Activated CD4-positive, alpha-beta T cell treated with anti-CD3 and anti-CD28 coated beads, Interleukin-2, amount 10 ng/mL, durations not matched to agents 7 days and 5 days (primary cell): ENCODE measurements at regions not wholly inside any gene's neighbourhood (a gene's known extent, or its start where the extent isn't known, plus 50 kb on each side); places are given as distances from the start of the nearest gene placed in this dataset.
"Not testable (repeated sequence)": the region's sequence is repeated elsewhere in the genome, so short reads cannot be mapped to it uniquely, and the experiment has no call there.

Source experiments
- CTCF ChIA-PET: fragments of 350-600 bp; sonication (Branson Sonifier 250); formaldehyde crosslinking; loops from one replicate; lab custom pipeline; 2021; ENCODE audit warnings: antibody characterized with exemption; lab: Charles Lee
- POLR2A ChIA-PET: fragments of 350-600 bp; sonication (Branson Sonifier 250); formaldehyde crosslinking; loops from one replicate; lab custom pipeline; 2021; ENCODE audit warnings: antibody characterized with exemption; lab: Charles Lee
- DNase-seq: peaks from one replicate; pipeline ENCODE4 v3.0.0-alpha.2; 2020
- H3K27ac Mint-ChIP-seq: one replicate; pipeline ENCODE4 v1.8.0; 2021; ENCODE audit warnings: mild to moderate bottlenecking, moderate library complexity, mixed read lengths
- H3K27me3 Mint-ChIP-seq: one replicate; pipeline ENCODE4 v1.8.0; 2021; ENCODE audit warnings: mixed read lengths
- H3K36me3 Mint-ChIP-seq: one replicate; pipeline ENCODE4 v1.8.0; 2021; ENCODE audit warnings: low read depth, mixed read lengths
- H3K4me1 Mint-ChIP-seq: one replicate; pipeline ENCODE4 v1.8.0; 2021; ENCODE audit warnings: mixed read lengths
- H3K4me3 Mint-ChIP-seq: one replicate; pipeline ENCODE4 v1.8.0; 2021; ENCODE audit warnings: mild to moderate bottlenecking, moderate library complexity, mixed read lengths
- H3K9me3 Mint-ChIP-seq: one replicate; pipeline ENCODE4 v1.8.0; 2021; ENCODE audit warnings: mixed read lengths

GRCh38 chr2:120631724-120632123 is 103.9 kb upstream of the GLI2 start:
- Mint-ChIP-seq H3K27ac (no peak overlapping the region), H3K4me1 (no peaks in the 10 kb centered on the region), H3K36me3 (no peaks in the 10 kb centered on the region), H3K27me3 (peaks cover 4% of the 10 kb centered on the region), H3K9me3 (no peaks in the 10 kb centered on the region), H3K4me3 (no peak overlapping the region)
- no peak for DNase-seq
- ChIA-PET POLR2A (no interaction called here), CTCF (no interaction called here)

GRCh38 chr2:120632796-120633646 is 102.6 kb upstream of the GLI2 start:
- no peaks in the 10 kb centered on the region for H3K4me1 Mint-ChIP-seq
- no peak for DNase-seq
- H3K27ac Mint-ChIP-seq, result no peak overlapping the region
- ChIA-PET CTCF (no interaction called here), POLR2A (no interaction called here)
- no peaks in the 10 kb centered on the region for H3K36me3 Mint-ChIP-seq
- H3K4me3 Mint-ChIP-seq, result no peak overlapping the region
- H3K27me3 Mint-ChIP-seq, result peaks cover 3% of the 10 kb centered on the region
- H3K9me3 Mint-ChIP-seq, result no peaks in the 10 kb centered on the region

- Mint-ChIP-seq H3K27ac (no peak overlapping the region), H3K4me1 (no peaks in the 10 kb centered on the region), H3K9me3 (no peaks in the 10 kb centered on the region), H3K27me3 (no peaks in the 10 kb centered on the region), H3K4me3 (no peak overlapping the region), H3K36me3 (no peaks in the 10 kb centered on the region)
- CTCF ChIA-PET, result no interaction called here
- no peak for DNase-seq
- POLR2A ChIA-PET, result no interaction called here
Measured at GRCh38 chr2:120634533-120634932, 101.1 kb upstream of the GLI2 start.

GRCh38 chr2:120635146-120635545 is 100.5 kb upstream of the GLI2 start:
- H3K4me3 Mint-ChIP-seq, result no peak overlapping the region
- H3K4me1 Mint-ChIP-seq, result no peaks in the 10 kb centered on the region
- H3K9me3 Mint-ChIP-seq, result no peaks in the 10 kb centered on the region
- POLR2A ChIA-PET, result no interaction called here
- no peaks in the 10 kb centered on the region for H3K27me3 Mint-ChIP-seq
- DNase-seq, result no peak
- no peaks in the 10 kb centered on the region for H3K36me3 Mint-ChIP-seq
- no peak overlapping the region for H3K27ac Mint-ChIP-seq
- CTCF ChIA-PET, result no interaction called here

- Mint-ChIP-seq H3K27ac (no peak overlapping the region), H3K4me1 (no peaks in the 10 kb centered on the region), H3K27me3 (peaks cover 3% of the 10 kb centered on the region), H3K9me3 (no peaks in the 10 kb centered on the region), H3K4me3 (no peak overlapping the region), H3K36me3 (no peaks in the 10 kb centered on the region)
- no peak for DNase-seq
- CTCF ChIA-PET, result no interaction called here
- POLR2A ChIA-PET, result no interaction called here
Measured at GRCh38 chr2:120637847-120638246, 97.8 kb upstream of the GLI2 start.

- Mint-ChIP-seq H3K4me3 (no peak overlapping the region), H3K27me3 (peaks cover 3% of the 10 kb centered on the region)
- POLR2A ChIA-PET, result no interaction called here
Measured at GRCh38 chr2:120638450-120638849, 97.2 kb upstream of the GLI2 start.

GRCh38 chr2:120641366-120641771 is 94.3 kb upstream of the GLI2 start:
- no peaks in the 10 kb centered on the region for H3K4me1 Mint-ChIP-seq
- H3K9me3 Mint-ChIP-seq, result no peaks in the 10 kb centered on the region
- no peak overlapping the region for H3K27ac Mint-ChIP-seq

More at GRCh38 chr2:120638450-120638849, 97.2 kb upstream of the GLI2 start:
- Mint-ChIP-seq H3K4me1 (no peaks in the 10 kb centered on the region), H3K27ac (no peak overlapping the region), H3K36me3 (no peaks in the 10 kb centered on the region), H3K9me3 (no peaks in the 10 kb centered on the region)
- CTCF ChIA-PET, result no interaction called here
- DNase-seq, result no peak

GRCh38 chr2:120642646-120643045 is 93.0 kb upstream of the GLI2 start:
- ChIA-PET POLR2A (no interaction called here), CTCF (no interaction called here)
- Mint-ChIP-seq H3K9me3 (no peaks in the 10 kb centered on the region), H3K4me1 (no peaks in the 10 kb centered on the region), H3K36me3 (no peaks in the 10 kb centered on the region), H3K4me3 (no peak overlapping the region), H3K27me3 (peaks cover 6% of the 10 kb centered on the region), H3K27ac (no peak overlapping the region)
- no peak for DNase-seq

More at GRCh38 chr2:120641366-120641771, 94.3 kb upstream of the GLI2 start:
- no peak for DNase-seq
- ChIA-PET CTCF (no interaction called here), POLR2A (no interaction called here)
- no peak overlapping the region for H3K4me3 Mint-ChIP-seq
- no peaks in the 10 kb centered on the region for H3K36me3 Mint-ChIP-seq
- H3K27me3 Mint-ChIP-seq, result peaks cover 3% of the 10 kb centered on the region

GRCh38 chr2:120646994-120647393 is 88.7 kb upstream of the GLI2 start:
- Mint-ChIP-seq H3K4me3 (no peak overlapping the region), H3K27me3 (peaks cover 5% of the 10 kb centered on the region), H3K27ac (no peak overlapping the region), H3K4me1 (no peaks in the 10 kb centered on the region), H3K9me3 (peaks cover 12% of the 10 kb centered on the region), H3K36me3 (no peaks in the 10 kb centered on the region)
- no peak for DNase-seq
- ChIA-PET POLR2A (no interaction called here), CTCF (no interaction called here)

GRCh38 chr2:120647487-120647886 is 88.2 kb upstream of the GLI2 start:
- H3K27me3 Mint-ChIP-seq, result peaks cover 5% of the 10 kb centered on the region
- H3K4me1 Mint-ChIP-seq, result no peaks in the 10 kb centered on the region
- H3K4me3 Mint-ChIP-seq, result no peak overlapping the region
- no peak for DNase-seq
- H3K36me3 Mint-ChIP-seq, result no peaks in the 10 kb centered on the region
- POLR2A ChIA-PET, result no interaction called here
- CTCF ChIA-PET, result no interaction called here
- H3K9me3 Mint-ChIP-seq, result peaks cover 12% of the 10 kb centered on the region
- no peak overlapping the region for H3K27ac Mint-ChIP-seq

GRCh38 chr2:120649381-120649780 is 86.3 kb upstream of the GLI2 start:
- H3K36me3 Mint-ChIP-seq, H3K27me3 Mint-ChIP-seq, POLR2A ChIA-PET, DNase-seq, H3K27ac Mint-ChIP-seq, H3K4me1 Mint-ChIP-seq, CTCF ChIA-PET, H3K4me3 Mint-ChIP-seq: not testable (repeated sequence)
- peaks cover 17% of the 10 kb centered on the region for H3K9me3 Mint-ChIP-seq

- no peaks in the 10 kb centered on the region for H3K4me1 Mint-ChIP-seq
- H3K4me3 Mint-ChIP-seq, result no peak overlapping the region
- ChIA-PET POLR2A (no interaction called here), CTCF (interaction anchor here (0.7 kb wide), 1 partner anchor 8 kb away, joined by 3 read pairs; no protein-coding TSS in a partner anchor)
- H3K27me3 Mint-ChIP-seq, result peaks cover 9% of the 10 kb centered on the region
- peaks cover 17% of the 10 kb centered on the region for H3K9me3 Mint-ChIP-seq
- DNase-seq, result no peak
- no peak overlapping the region for H3K27ac Mint-ChIP-seq
- H3K36me3 Mint-ChIP-seq, result no peaks in the 10 kb centered on the region
Measured at GRCh38 chr2:120650022-120650644, 85.5 kb upstream of the GLI2 start.

- Mint-ChIP-seq H3K9me3 (peaks cover 17% of the 10 kb centered on the region), H3K27me3 (peaks cover 10% of the 10 kb centered on the region), H3K36me3 (no peaks in the 10 kb centered on the region), H3K4me3 (no peak overlapping the region), H3K4me1 (no peaks in the 10 kb centered on the region), H3K27ac (no peak overlapping the region)
- no peak for DNase-seq
- ChIA-PET POLR2A (no interaction called here), CTCF (no interaction called here)
Measured at GRCh38 chr2:120651818-120652217, 83.8 kb upstream of the GLI2 start.
